Tibial nerve (tissue), 4 donors: ENCODE measurements at regions not wholly inside any gene's neighbourhood (a gene's known extent, or its start where the extent isn't known, plus 50 kb on each side); places are given as distances from the start of the nearest gene placed in this dataset.

Experiments used
- DNase-seq, 2 donors: peaks; one replicate each; pipeline ENCODE4 v3.0.0-alpha.2; 2019; ENCODE audit warnings: low spot score in 2 of 2
- H3K27ac ChIP-seq, 4 donors: fragments of 200-600 bp; sonication (generic) in 3 of 4; one replicate each; pipeline ENCODE4 v1.5.1; 2017 to 2019; ENCODE audit warnings: mild to moderate bottlenecking in 1 of 4
- H3K27me3 ChIP-seq, 2 donors: fragments of 200-600 bp; sonication (generic) in 1 of 2; one replicate each; pipeline versions ENCODE4 v1.5.1 to v1.6.0; 2017 to 2019
- H3K36me3 ChIP-seq, 3 donors: fragments of 200-600 bp; sonication (generic); one replicate each; pipeline ENCODE4 v1.5.1; 2018 to 2019
- H3K4me1 ChIP-seq, 4 donors: fragments of 200-600 bp; sonication (generic) in 3 of 4; one replicate each; pipeline ENCODE4 v1.5.1; 2017 to 2019
- H3K4me3 ChIP-seq, 4 donors: fragments of 200-600 bp; sonication (generic) in 3 of 4; one replicate each; pipeline ENCODE4 v1.5.1; 2017 to 2019; ENCODE audit warnings: mild to moderate bottlenecking in 1 of 4, moderate library complexity in 1 of 4
- H3K9me3 ChIP-seq, 4 donors: fragments of 200-600 bp; sonication (generic) in 3 of 4; one replicate each; pipeline ENCODE4 v1.5.1; 2017 to 2019
- CTCF ChIP-seq, 5 experiments: fragments of 200-600 bp in 3 of 5; fragments of 450-650 bp in 2 of 5; sonication (generic) in 3 of 5; IDR thresholded peaks; one replicate each; pipeline ENCODE4 v1.5.1; 2016 to 2019; ENCODE audit warnings: antibody characterized with exemption in 5 of 5, mild to moderate bottlenecking in 3 of 5, moderate library complexity in 2 of 5
- EP300 ChIP-seq, 2 donors: sonication (generic); formaldehyde crosslinking; IDR thresholded peaks; one replicate each; pipeline ENCODE4 v1.6.1; 2017; ENCODE audit warnings: antibody characterized with exemption in 2 of 2, mild to moderate bottlenecking in 1 of 2
- POLR2A ChIP-seq, 2 donors: fragments of 450-650 bp; IDR thresholded peaks; one replicate each; pipeline ENCODE4 v1.6.1; 2017; ENCODE audit warnings: antibody characterized with exemption in 2 of 2, mild to moderate bottlenecking in 2 of 2, moderate library complexity in 2 of 2
- WGBS, 2 donors: methylation state at CpG; one replicate each; pipeline ENCODE4 v1.1.5; 2018; 5-methylcytosine and 5-hydroxymethylcytosine counted together

GRCh38 chr16:64808474-64808873, 313.4 kb downstream of the CDH11 start:
- no peak overlapping the region for H3K27ac ChIP-seq
- H3K4me3 ChIP-seq: no peak overlapping the region
- no peaks in the 10 kb centered on the region for H3K4me1 ChIP-seq
- 41 to 63% methylated on average over 4 of the region's 4 CpGs for WGBS, 2 donors
- no peaks in the 10 kb centered on the region for H3K9me3 ChIP-seq
- DNase-seq: no peak
- H3K27me3 ChIP-seq: no peaks in the 10 kb centered on the region
- TF ChIP-seq EP300 (IDR thresholded peaks at IDR 0.05): no peak
- no peak for TF ChIP-seq CTCF (IDR thresholded peaks at IDR 0.05)
- no peak for TF ChIP-seq POLR2A (IDR thresholded peaks at IDR 0.05)
- no peaks in the 10 kb centered on the region for H3K36me3 ChIP-seq

DNA sequence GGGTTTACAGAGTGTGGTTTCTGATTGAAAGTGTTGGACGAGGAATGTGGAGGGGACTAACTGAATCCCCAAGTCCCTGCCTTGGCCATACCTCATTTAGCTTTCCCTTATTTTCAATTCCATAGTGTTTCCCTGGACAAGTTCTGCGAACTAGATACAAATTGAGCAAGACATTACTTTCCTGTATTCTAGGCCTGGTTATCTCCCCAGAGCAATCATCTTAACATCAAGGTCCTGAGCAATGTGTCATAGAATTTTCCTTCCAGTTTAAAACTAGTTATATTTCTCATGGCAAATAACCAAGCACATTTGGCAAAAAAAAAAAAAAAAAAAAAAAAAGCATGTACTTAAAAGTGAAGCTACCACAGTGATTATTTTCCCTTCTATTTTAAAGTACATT, 330.1 kb downstream of the CDH11 start:
- TF ChIP-seq EP300 (IDR thresholded peaks at IDR 0.05) (no peak), POLR2A (IDR thresholded peaks at IDR 0.05) (no peak), CTCF (IDR thresholded peaks at IDR 0.05) (no peak)
- no peak overlapping the region for H3K27ac ChIP-seq
- no peak for DNase-seq
- H3K9me3 ChIP-seq: no peaks in the 10 kb centered on the region
- WGBS, 2 donors: 75 to 84% methylated on average over 2 of the region's 2 CpGs
- H3K4me3 ChIP-seq: no peak overlapping the region
- no peaks in the 10 kb centered on the region for H3K27me3 ChIP-seq
- H3K4me1 ChIP-seq: peaks cover 0 to 8% (median 0%) of the 10 kb centered on the region in 4 donors
- no peaks in the 10 kb centered on the region for H3K36me3 ChIP-seq

- no peak for DNase-seq
- H3K4me3 ChIP-seq: no peak overlapping the region
- no peaks in the 10 kb centered on the region for H3K4me1 ChIP-seq
- TF ChIP-seq POLR2A (IDR thresholded peaks at IDR 0.05) (no peak), EP300 (IDR thresholded peaks at IDR 0.05) (no peak), CTCF (IDR thresholded peaks at IDR 0.05) (no peak)
- no peaks in the 10 kb centered on the region for H3K36me3 ChIP-seq
- 63 to 76% methylated on average over 2 of the region's 2 CpGs for WGBS, 2 donors
- H3K9me3 ChIP-seq: no peaks in the 10 kb centered on the region
- no peak overlapping the region for H3K27ac ChIP-seq
- no peaks in the 10 kb centered on the region for H3K27me3 ChIP-seq
Measured at GRCh38 chr16:64784635-64785034, 337.2 kb downstream of the CDH11 start.

GRCh38 chr16:64782484-64782883, 339.4 kb downstream of the CDH11 start:
- 81 to 82% methylated on average over 2 of the region's 2 CpGs for WGBS, 2 donors
- Histone ChIP-seq H3K27ac (no peak overlapping the region), H3K27me3 (no peaks in the 10 kb centered on the region), H3K4me3 (no peak overlapping the region), H3K9me3 (no peaks in the 10 kb centered on the region), H3K4me1 (no peaks in the 10 kb centered on the region), H3K36me3 (no peaks in the 10 kb centered on the region)
- TF ChIP-seq POLR2A (IDR thresholded peaks at IDR 0.05) (no peak), EP300 (IDR thresholded peaks at IDR 0.05) (no peak), CTCF (IDR thresholded peaks at IDR 0.05) (no peak)
- DNase-seq: no peak

DNA sequence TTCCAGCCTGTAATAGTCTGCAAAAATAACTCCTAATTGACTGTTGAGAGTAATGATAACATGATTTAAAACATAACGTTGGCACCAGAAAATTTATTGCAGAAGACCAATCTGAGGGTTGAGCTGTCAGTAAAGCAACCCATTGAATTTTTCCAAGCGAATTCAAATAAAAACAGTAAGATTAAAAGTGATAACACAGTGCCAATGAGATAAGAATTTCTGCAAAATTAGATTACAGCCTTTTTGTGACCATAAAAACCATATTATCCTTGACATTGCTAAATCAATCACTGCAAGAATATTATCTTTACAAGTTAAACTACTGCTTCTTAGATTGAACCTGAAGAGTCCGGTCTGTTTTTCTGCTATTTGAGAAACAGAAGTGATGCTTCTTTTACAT, 341.4 kb downstream of the CDH11 start:
- no peaks in the 10 kb centered on the region for H3K27me3 ChIP-seq
- WGBS, 2 donors: 81% methylated on average over 3 of the region's 3 CpGs
- H3K9me3 ChIP-seq: no peaks in the 10 kb centered on the region
- H3K27ac ChIP-seq: no peak overlapping the region
- TF ChIP-seq POLR2A (IDR thresholded peaks at IDR 0.05) (no peak), CTCF (IDR thresholded peaks at IDR 0.05) (no peak), EP300 (IDR thresholded peaks at IDR 0.05) (no peak)
- no peaks in the 10 kb centered on the region for H3K4me1 ChIP-seq
- no peak overlapping the region for H3K4me3 ChIP-seq
- H3K36me3 ChIP-seq: no peaks in the 10 kb centered on the region
- DNase-seq: no peak
